ENCODE measurements at regions not wholly inside any gene's neighbourhood (a gene's known extent, or its start where the extent isn't known, plus 50 kb on each side); places are given as distances from the start of the nearest gene placed in this dataset.

- Histone ChIP-seq H3K27me3 (no peaks in the 10 kb centered on the region), H3K36me3 (no peaks in the 10 kb centered on the region), H3K4me1 (no peaks in the 10 kb centered on the region), H3K9me3 (no peaks in the 10 kb centered on the region), H3K4me3 (no peak overlapping the region), H3K27ac (no peak overlapping the region)
- 85 to 91% methylated on average over 5 of the region's 5 CpGs for WGBS, 2 donors
- DNase-seq = no peak
- no peak for TF ChIP-seq CTCF (IDR thresholded peaks at IDR 0.05)
- intact Hi-C loops (cut with DNase I) = no loop called here
- no peak for ATAC-seq
- FAIRE-seq = no peak
Observed at GRCh38 chr3:152096280-152096906, 172.3 kb upstream of the MBNL1 start.

GRCh38 chr3:152097120-152097519 lies 171.6 kb upstream of the MBNL1 start:
- Histone ChIP-seq H3K9me3 (no peaks in the 10 kb centered on the region), H3K36me3 (no peaks in the 10 kb centered on the region), H3K4me3 (no peak overlapping the region), H3K27me3 (no peaks in the 10 kb centered on the region), H3K4me1 (no peaks in the 10 kb centered on the region), H3K27ac (no peak overlapping the region)
- no peak for DNase-seq
- FAIRE-seq = no peak
- TF ChIP-seq CTCF (IDR thresholded peaks at IDR 0.05) = no peak
- intact Hi-C loops (cut with DNase I) = no loop called here
- 80 to 84% methylated on average over 2 of the region's 2 CpGs for WGBS, 2 donors
- no peak for ATAC-seq

- 80 to 81% methylated on average over 3 of the region's 3 CpGs for WGBS, 2 donors
- no peaks in the 10 kb centered on the region for H3K36me3 ChIP-seq
- no peaks in the 10 kb centered on the region for H3K4me1 ChIP-seq
- H3K9me3 ChIP-seq = no peaks in the 10 kb centered on the region
- no peak for DNase-seq
- FAIRE-seq = no peak
- H3K4me3 ChIP-seq = no peak overlapping the region
- no peak for ATAC-seq
- no peaks in the 10 kb centered on the region for H3K27me3 ChIP-seq
- intact Hi-C loops (cut with DNase I) = no loop called here
- TF ChIP-seq CTCF (IDR thresholded peaks at IDR 0.05) = no peak
- no peak overlapping the region for H3K27ac ChIP-seq
Observed at GRCh38 chr3:152097770-152098169, 171.0 kb upstream of the MBNL1 start.

- DNase-seq (no peak), ATAC-seq (no peak), FAIRE-seq (no peak)
- WGBS, 2 donors = 60 to 62% methylated on average over 3 of the region's 3 CpGs
- H3K4me3 ChIP-seq = no peak overlapping the region
- TF ChIP-seq CTCF (IDR thresholded peaks at IDR 0.05) = no peak
- H3K4me1 ChIP-seq = no peaks in the 10 kb centered on the region
- H3K27me3 ChIP-seq = no peaks in the 10 kb centered on the region
- intact Hi-C loops (cut with DNase I) = no loop called here
- no peaks in the 10 kb centered on the region for H3K36me3 ChIP-seq
- no peaks in the 10 kb centered on the region for H3K9me3 ChIP-seq
- H3K27ac ChIP-seq = no peak overlapping the region
Observed at GRCh38 chr3:152100491-152101132, 168.1 kb upstream of the MBNL1 start.

GRCh38 chr3:152102410-152102809 lies 166.3 kb upstream of the MBNL1 start:
- DNase-seq (no peak), ATAC-seq (no peak), FAIRE-seq (no peak)
- TF ChIP-seq CTCF (IDR thresholded peaks at IDR 0.05) = no peak
- Histone ChIP-seq H3K27me3 (no peaks in the 10 kb centered on the region), H3K36me3 (no peaks in the 10 kb centered on the region), H3K4me1 (no peaks in the 10 kb centered on the region), H3K9me3 (no peaks in the 10 kb centered on the region), H3K27ac (no peak overlapping the region), H3K4me3 (no peak overlapping the region)
- WGBS, 2 donors = 79 to 81% methylated on average over 7 of the region's 7 CpGs
- intact Hi-C loops (cut with DNase I) = no loop called here
